ENCODE measurements at regions not wholly inside any gene's neighbourhood (a gene's known extent, or its start where the extent isn't known, plus 50 kb on each side); places are given as distances from the start of the nearest gene placed in this dataset.
A peak's percentile ranks its signal among the peaks of the same experiment; 100 is the strongest.
"Not testable (repeated sequence)": the region's sequence is repeated elsewhere in the genome, so short reads cannot be mapped to it uniquely, and the experiment has no call there.

- no peak for DNase-seq
These were observed 234.3 kb downstream of the VRK1 start for GRCh38 chr14:97031530-97031929.

GRCh38 chr14:97033556-97034081, 236.4 kb downstream of the VRK1 start:
- peak; percentile 56 for DNase-seq

- DNase-seq = no peak
These were observed 239.1 kb downstream of the VRK1 start for GRCh38 chr14:97036086-97036852.

GRCh38 chr14:97039717-97040363, 242.7 kb downstream of the VRK1 start:
- DNase-seq = no peak

- no peak for DNase-seq
These were observed 249.8 kb downstream of the VRK1 start for GRCh38 chr14:97046967-97047366.

- DNase-seq = no peak
These were observed 254.8 kb downstream of the VRK1 start for GRCh38 chr14:97052001-97052400.

GRCh38 chr14:97053941-97054340, 256.8 kb downstream of the VRK1 start:
- no peak for DNase-seq

- DNase-seq = no peak
These were observed 258.2 kb downstream of the VRK1 start for GRCh38 chr14:97055355-97055754.

- no peak for DNase-seq
These were observed 258.9 kb downstream of the VRK1 start for GRCh38 chr14:97056086-97056485.

- no peak for DNase-seq
These were observed 260.3 kb downstream of the VRK1 start for GRCh38 chr14:97057238-97058073.

GRCh38 chr14:97058074-97058467, 260.9 kb downstream of the VRK1 start:
- peak; percentile 66 for DNase-seq

- DNase-seq = no peak
These were observed 261.4 kb downstream of the VRK1 start for GRCh38 chr14:97058589-97058988.

GRCh38 chr14:97061198-97061597, 264.0 kb downstream of the VRK1 start:
- no peak for DNase-seq

GRCh38 chr14:97061714-97062113, 264.5 kb downstream of the VRK1 start:
- DNase-seq = no peak

- no peak for DNase-seq
These were observed 268.3 kb downstream of the VRK1 start for GRCh38 chr14:97065305-97066067.

- no peak for DNase-seq
These were observed 269.1 kb downstream of the VRK1 start for GRCh38 chr14:97066068-97066899.

GRCh38 chr14:97068293-97068692, 271.1 kb downstream of the VRK1 start:
- DNase-seq = not testable (repeated sequence)

GRCh38 chr14:97070259-97070658, 273.1 kb downstream of the VRK1 start:
- no peak for DNase-seq

- no peak for DNase-seq
These were observed 274.0 kb downstream of the VRK1 start for GRCh38 chr14:97071177-97071576.

- DNase-seq = no peak
These were observed 276.4 kb downstream of the VRK1 start for GRCh38 chr14:97073622-97074021.

- DNase-seq = no peak
These were observed 277.3 kb downstream of the VRK1 start for GRCh38 chr14:97074456-97074855.

- DNase-seq = no peak
These were observed 277.7 kb downstream of the VRK1 start for GRCh38 chr14:97074856-97075255.
